ENCODE measurements at regions not wholly inside any gene's neighbourhood (a gene's known extent, or its start where the extent isn't known, plus 50 kb on each side); places are given as distances from the start of the nearest gene placed in this dataset.

- DNase-seq (ENCODE audit: low spot score) = no peak
Observed at GRCh38 chr12:34291426-34291901, 269.2 kb downstream of the ALG10 start.

- DNase-seq (ENCODE audit: low spot score) = no peak
Observed at GRCh38 chr12:34292736-34293625, 270.7 kb downstream of the ALG10 start.

DNA sequence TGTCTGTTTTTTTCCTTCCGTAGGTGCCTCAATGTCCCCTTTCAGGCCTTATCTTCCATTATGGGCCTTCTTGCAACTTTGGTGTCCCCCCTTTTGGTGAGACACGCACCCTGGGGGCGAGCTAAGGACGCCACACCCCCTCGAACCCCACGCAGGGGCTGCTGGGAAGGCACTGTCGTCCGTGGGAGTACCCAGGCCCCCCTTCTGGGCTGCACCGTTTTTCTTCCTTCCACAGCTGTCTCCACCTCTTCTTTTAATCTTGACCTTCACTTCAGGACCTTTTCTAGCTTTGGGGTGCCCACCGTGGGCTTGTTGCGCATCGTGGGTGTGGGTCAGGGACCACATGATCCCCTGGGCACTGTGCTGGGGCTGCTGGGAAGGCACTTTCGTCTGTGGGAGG, 271.8 kb downstream of the ALG10 start:
- DNase-seq (ENCODE audit: low spot score) = no peak

DNA sequence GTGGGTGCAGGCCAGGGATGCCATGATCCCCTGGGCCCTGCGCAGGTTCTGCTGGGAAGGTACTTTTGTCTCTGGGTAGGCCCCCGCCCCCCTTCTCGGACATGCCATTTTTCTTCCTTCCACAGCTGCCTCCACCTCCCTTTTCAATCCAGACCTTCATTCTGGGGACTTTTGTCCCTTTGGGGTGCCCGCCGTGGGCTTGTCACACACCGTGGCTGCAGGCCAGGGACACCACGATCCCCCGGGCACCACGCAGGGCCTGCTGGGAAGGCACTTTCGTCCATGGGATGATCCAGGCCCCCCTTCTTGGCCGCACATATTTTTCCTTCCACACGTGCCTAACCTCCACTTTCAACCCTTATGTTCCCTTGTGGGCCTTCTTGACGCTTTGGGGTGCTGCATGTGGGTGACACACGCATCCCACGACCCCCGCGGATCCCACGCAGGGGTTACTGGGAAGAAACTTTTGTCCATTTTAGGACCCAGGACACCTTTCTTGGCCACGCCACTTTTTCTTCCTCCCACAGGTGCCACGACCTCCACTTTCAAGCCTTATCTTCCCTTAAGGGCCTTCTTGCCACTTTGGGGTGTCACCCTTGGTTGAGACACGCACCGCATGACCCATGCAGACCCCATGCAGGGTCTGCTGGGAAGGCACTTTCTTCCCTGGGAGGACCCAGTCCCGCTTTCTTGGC, 272.5 kb downstream of the ALG10 start:
- DNase-seq (ENCODE audit: low spot score) = no peak

DNA sequence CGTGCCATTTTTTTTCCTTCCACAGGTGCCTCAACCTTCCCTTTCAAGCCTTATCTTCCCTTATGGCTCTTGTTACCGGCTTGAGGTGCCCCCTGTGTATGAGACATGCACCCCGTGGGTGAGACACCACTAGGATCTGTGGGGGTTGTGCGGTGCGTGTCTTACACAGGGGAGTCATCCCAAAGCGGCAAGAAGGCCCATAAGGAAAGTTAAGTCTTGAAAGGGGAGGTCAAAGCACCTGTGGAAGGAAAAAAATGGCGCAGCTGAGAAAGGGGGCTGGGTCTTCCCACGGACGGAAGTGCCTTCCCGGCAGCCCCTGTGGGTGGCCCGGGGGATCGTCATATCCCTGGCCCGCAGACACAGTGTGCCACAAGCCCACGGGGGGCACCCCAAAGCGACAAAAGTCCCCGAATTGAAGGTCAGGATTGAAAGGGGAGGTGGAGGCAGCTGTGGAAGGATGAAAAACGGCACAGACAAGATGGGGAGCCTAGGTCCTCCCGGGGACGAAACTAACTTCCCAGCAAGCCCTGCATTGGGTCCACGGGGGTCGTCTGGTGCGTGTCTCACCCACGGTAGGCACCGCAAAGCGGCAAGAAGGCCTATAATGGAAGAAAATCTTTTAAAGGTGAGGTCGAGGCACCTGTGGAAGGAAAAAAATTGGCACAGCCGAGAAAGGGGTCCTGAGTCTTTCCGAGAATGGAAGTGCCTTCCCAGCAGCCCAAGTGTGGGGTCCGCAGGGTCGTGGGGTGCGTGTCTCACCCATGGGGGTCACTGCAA, 273.3 kb downstream of the ALG10 start:
- no peak for DNase-seq (ENCODE audit: low spot score)

DNA sequence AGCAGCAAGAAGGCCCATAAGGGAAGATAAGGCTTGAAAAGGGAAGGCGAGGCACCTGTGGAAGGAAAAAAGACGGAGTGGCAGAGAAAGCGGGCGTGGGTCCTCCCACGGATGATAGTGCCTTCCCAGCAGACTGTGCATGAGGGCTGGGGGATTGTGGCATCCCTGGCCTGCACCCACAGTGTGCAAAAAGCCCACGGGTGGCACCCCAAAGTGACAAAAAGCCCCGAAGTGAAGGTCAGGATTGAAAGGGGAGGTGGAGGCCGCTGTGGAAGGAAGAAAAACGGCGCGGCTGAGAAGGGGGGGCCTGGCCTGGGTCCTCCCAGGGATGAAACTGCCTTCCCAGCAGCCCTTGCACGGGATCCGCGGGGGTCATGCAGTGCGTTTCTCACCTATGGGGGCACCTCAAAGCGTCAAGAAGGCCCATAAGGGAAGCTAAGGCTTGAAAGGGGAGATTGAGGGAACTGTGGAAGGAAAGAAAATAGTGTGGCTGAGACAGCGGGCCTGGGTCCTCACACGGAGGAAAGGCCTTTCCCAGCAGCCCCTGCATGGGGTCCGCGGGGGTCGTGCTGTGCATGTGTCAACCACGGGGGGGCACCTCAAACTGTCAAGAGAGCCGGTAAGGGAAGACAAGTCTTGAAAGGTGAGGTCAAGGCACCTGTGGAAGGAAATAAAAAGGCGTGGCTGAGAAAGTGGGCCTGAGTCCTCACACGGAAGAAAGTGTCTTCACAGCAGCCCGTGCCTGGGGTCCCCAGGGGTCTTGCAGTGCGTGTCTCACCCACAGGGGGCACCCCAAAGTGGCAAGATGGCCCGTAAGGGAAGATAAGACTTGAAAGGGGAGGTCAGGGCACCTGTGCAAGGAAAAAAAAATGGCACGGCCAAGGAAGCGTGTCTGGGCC, 274.1 kb downstream of the ALG10 start:
- DNase-seq (ENCODE audit: low spot score) = no peak

- DNase-seq (ENCODE audit: low spot score) = no peak
Observed at GRCh38 chr12:34297126-34297789, 275.0 kb downstream of the ALG10 start.

- DNase-seq (ENCODE audit: low spot score) = no peak
Observed at GRCh38 chr12:34297790-34298164, 275.5 kb downstream of the ALG10 start.

- no peak for DNase-seq (ENCODE audit: low spot score)
Observed at GRCh38 chr12:34298176-34298970, 276.1 kb downstream of the ALG10 start.

DNA sequence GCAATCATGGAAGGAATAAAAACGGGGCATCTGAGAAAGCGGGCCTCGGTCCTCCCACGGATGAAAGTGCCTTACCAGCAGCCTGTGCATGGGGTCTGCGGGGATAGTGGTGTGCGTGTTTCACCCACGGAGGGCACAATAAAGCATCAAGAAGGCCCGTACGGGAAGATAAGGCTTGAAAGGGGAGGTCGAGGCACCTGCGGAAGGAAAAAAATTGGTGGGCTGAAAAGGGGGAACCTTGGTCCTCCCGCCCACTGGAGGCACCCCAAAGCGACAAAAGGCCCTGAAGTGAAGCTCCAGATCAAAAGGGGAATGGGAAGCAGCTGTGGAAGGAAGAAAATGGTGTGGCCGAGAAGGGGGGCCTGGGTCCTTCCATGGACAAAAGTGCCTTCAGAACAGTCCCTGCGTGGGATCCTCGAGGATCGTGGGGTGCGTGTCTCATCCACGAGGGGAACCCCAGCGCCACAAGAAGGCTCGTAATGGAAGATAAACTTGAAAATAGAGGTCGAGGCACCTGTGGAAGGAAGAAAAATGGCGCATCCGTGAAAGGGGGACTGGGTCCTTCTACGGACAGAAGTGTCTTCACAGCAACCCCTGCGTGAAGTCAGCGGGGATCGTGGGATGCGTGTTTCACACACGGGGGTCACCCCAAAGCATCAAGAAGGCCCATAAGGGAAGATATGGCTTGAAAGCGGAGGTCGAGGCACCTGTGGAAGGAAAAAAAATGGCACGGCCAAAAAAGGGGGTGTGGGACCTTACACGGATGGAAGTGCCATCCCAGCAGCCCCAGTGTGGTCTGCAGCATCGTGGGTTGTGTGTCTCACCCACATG, 276.9 kb downstream of the ALG10 start:
- DNase-seq (ENCODE audit: low spot score) = no peak

GRCh38 chr12:34299802-34300193, 277.5 kb downstream of the ALG10 start:
- DNase-seq (ENCODE audit: low spot score) = no peak

DNA sequence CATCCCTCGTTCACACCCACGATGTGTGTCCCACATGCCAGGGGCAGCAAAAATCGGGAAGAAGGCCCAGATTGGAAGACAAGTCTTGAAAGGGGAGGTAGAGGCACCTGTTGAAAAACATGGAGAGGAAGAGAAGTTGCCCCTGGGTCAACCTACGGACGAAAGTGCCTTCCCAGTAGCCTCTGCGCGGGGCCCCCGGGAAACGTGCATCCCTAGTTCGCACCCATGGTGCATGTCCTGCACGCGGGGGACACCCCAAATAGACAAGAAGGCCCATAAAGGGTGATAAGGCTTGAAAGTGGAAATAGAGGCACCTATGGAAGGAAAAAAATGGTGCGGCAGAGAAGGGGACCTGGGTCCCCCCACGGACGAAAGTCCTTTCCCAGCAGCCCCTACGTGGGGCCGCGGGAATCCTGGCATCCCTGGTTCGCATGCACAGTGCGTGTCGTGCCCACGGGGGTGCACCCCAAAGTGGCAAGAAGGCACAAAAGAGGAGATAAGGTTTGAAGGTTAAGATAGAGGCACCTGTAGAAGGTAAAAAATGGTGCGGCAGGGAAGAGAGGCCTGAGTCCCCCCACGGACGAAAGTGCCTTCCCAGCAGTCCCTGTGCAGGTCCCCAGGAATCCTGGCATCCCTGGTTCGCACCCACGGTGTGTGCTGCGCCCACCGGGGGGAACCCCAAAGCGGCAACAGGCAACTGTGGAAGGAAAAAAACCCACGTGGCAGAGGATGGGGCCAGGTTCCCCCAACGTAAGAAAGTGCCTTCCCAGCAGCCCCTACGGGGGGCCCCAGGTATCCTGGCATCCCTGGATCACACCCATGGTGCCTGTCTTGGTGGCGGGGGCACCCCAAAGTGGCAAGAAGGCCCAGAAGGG, 278.3 kb downstream of the ALG10 start:
- DNase-seq (ENCODE audit: low spot score) = no peak

DNA sequence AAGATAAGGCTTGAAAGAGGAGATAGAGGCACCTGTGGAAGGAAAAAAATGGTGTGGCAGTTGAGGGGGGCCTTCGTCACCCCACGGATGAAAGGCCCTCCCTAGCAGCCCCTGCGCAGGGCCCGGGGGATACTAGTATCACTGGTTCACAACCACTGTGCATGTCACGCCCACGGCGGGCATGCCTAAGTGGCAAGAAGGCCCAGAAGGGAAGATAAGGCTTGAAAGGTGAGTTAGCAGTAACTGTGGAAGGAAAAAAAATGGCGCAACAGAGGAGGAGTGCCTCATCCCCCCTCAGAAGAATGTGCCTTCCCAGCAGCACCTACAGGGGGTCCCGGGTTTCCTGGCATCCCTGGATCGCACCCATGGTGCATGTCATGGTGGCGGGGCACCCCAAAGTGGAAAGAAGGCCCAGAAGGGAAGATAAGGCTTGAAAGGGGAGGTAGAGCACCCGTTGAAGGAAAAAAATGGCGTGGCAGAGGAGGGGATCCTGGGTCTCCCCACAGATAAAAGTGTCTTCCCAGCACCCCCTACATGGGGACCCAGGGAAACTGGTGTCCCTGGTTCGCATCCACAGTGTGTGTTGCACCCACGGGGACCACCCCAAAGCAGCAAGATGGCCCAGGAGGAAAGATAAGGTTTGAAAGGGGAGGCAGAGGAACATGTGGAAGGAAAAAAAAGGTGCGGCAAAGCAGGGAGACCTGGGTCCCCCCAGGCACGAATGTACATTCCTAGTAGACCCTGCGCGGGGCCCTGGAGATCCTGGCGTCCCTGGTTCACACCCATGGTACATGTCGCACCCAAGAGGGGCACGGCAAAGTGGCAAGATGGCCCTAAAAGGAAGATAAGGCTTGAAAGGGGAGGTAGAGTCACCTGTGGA, 279.2 kb downstream of the ALG10 start:
- no peak for DNase-seq (ENCODE audit: low spot score)

- no peak for DNase-seq (ENCODE audit: low spot score)
Observed at GRCh38 chr12:34302131-34302885, 280.0 kb downstream of the ALG10 start.

GRCh38 chr12:34303091-34303870, 281.0 kb downstream of the ALG10 start:
- no peak for DNase-seq (ENCODE audit: low spot score)

- no peak for DNase-seq (ENCODE audit: low spot score)
Observed at GRCh38 chr12:34304001-34304400, 281.7 kb downstream of the ALG10 start.

Measured in CD4-positive, alpha-beta T cell treated with Interleukin-6 at 100 ng/mL for 8 hours (primary cell).